HL-60/S4 treated with retinoic acid at 250 ng/mL for 4 days and 3 days (cell line): ENCODE measurements at regions not wholly inside any gene's neighbourhood (a gene's known extent, or its start where the extent isn't known, plus 50 kb on each side); places are given as distances from the start of the nearest gene placed in this dataset.
"Not testable (repeated sequence)": the region's sequence is repeated elsewhere in the genome, so short reads cannot be mapped to it uniquely, and the experiment has no call there.

Source experiments
- in situ Hi-C: fragments of 300-500 bp; cut with MboI; formaldehyde crosslinking; loops from 2 replicates; pipeline ENCODE4 v1.7.0; 2022; ENCODE audit warnings: low sequenced_read_pairs

DNA sequence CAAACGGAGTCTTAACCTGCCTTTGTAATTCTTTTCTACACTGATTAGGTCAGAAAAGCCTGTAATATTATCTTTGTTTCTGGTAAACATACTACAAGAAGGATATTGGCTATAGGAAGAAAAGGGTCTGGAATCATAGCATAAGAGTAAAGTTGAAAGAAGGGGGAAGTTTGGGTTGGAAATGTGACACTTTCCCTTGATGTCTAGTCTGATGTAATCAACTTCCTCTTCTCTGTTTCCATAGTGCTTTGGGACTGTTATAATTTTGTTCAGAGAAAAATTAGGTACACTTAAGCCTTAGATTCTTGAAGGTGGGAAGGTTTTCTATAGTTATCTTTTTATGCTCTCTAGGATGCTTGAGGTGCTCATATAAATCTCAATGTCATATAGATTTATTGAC lies 322.2 kb downstream of the AEBP2 start:
- in situ Hi-C loops, result no loop called here

DNA sequence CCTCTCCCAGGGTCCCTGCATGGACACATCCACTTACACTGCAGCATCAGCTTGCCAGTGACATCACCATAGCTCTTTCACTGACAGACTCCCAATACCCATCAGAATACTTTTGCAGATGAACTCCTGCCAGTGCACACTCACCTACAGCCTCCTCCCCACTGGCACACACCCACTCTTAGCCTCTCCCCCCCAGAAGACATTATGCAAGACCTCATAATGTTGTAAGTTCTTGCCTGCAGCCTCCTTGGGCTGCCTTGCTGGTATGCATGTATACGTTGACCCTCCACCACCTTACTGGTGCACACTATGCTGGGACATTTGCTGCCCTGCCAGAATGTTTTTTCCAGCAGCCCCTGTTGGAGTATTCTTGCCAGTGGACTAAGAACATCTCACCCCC lies 324.2 kb downstream of the AEBP2 start:
- in situ Hi-C loops, result no loop called here

DNA sequence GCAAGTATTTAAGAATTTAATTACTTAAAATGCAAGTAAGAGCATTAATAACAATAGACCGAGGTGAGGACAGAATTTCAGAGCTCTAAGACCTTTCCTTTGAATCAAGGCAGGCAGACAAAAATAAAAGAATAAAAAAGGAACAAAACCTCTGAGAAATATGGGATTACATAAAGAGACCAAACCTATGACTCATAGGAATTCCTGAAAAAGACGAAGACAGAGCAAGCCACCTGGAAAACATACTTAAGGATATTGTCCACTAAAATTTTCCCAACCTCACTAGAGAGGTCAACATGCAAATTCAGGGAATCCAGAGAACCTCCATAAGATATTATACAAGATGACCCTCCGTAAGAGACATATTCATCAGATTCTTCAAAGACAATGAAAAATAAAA lies 325.1 kb downstream of the AEBP2 start:
- in situ Hi-C loops, result no loop called here

DNA sequence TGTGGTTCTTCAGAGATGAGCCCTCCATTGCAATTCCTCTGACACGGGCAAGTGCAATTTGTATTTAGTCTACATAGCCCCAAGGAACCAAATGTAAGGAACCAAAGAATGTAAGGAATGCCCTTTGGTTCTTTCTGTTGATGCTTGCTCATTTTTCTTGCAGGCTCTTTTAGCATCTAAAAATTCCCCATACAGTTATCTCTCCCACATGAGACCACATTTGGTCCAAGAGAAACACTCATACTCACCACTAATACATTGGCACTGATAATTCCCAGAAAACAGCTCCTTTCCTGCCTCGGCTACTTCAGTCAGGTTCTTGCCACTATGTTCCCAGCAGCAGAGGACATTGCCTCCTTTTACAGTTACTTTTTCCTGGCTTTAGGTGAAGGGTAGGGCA lies 332.6 kb downstream of the AEBP2 start:
- in situ Hi-C loops, result no loop called here

DNA sequence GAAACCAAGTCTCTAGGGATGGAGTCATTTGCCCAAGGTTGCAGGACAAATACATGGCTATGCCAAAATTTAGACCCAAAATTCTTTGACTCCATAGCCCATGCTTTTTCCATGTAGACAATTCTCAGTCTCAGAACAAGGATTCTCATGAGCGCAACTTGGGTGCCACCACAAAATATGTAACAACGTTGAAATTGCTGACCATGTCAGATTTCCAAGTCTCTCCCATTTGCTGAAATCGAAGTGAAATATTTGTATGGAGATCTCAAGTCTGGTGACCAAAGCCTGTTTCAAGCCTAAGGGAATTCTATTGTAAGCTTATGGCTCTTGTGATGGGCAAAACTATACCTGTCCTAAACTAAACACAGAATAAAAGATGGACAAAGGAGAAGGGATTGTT lies 333.5 kb downstream of the AEBP2 start:
- in situ Hi-C loops, result no loop called here

DNA sequence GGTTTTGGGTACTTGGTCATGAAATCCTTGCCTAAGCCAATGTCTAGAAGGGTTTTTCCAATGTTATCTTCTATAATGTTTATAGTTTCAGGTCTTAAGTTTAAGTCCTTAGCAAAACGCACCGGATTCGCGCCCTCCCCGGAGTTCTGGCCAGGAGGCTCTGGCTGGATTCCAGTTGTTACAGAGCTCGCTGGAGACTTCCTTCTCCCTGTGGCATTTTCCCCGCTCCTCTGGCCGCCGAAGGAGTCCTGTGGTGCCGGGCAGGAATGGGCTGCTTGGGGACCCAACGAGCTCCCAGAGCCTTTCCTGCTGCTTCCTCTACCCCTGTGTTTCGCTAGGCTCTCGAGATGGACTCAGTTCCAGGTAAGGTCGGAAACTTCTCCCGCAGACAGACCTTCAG lies 335.9 kb downstream of the AEBP2 start:
- in situ Hi-C loops, result no loop called here

DNA sequence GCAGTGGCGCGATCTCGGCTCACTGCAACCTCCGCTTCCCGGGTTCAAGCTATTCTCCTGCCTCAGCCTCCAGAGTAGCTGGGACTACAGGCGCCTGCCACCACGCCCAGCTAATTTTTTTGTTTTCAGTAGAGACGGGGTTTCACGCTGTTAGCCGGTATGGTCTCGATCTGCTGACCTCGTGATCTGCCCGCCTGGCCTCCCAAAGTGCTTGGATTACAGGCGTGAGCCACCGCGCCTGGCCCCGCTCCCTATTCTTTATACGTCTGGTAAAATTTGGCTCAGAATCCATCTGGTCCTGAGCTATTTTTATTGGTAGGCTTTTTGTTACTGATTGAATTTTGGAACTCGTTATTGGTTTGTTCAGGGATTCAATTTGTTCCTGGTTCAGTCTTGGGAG lies 336.7 kb downstream of the AEBP2 start:
- in situ Hi-C loops, result not testable (repeated sequence)

DNA sequence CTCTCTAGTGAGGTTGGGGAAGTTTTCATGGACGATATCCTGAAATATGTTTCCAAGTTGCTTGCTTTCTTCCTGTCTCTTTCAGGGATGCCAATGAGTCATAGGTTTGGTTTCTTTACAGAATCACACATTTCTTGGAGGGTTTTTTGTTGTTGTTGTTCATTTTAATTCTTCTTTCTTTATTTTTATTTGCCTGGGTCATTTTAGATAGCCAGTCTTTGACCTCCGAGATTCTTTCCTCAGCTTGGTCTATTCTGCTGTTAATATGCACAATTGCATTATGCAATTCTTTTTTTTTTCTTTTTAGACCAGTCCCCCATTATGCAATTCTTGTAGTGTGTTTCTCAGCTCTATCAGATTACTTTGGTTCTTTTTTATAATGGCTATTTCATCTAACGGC lies 338.9 kb downstream of the AEBP2 start:
- in situ Hi-C loops, result no loop called here

DNA sequence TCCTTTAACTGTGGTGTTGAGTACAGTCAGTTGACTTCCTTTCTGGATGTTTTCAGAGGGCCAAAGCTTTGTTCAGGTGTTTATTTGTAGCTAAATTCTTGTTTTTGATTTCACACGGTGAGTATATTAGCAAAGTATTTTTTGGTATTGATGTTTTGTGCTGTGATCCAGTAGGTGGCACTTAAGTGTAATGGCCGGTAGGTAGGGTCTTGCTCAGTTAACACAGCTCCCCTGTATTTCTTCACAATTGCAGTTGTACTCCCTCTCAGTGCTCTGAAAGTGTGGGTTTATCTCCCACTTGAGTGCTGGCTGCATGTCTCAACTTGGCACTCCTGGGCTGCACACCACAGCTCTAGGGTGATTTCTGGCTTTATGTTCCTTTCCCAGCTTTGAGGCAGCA lies 339.5 kb downstream of the AEBP2 start:
- in situ Hi-C loops, result no loop called here

DNA sequence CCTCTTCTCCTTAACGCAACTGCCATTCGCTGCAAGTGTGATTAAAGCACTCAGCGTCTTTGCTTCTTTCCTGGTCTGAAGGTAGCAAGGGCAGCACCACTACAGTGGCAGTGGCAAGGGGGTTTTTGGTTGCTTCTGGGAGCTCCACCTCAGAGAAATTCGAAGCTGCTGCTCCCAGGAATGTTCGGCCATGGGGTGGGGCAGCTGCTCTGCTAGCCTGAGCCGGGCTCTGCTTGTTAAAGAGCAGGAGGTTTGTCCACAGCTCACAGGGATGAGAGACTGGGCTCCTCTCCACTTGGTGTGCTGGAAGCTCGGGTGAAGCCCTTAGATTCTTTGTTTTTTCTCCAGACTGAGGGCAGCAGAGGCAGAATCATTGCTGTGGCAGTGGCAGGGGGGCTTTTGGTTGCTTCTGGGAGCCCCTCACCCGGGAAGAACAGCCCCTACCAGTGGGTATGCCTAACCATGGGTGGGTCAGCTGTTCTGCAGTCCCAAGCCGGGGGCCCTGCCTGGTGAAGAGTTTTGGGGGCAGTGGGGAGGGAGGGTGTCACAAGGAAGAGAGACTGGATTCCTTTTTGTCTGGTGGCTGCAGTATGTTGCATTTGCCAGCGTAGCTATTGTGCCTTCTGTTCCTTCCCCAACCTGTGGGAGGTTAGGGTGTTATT lies 340.2 kb downstream of the AEBP2 start:
- in situ Hi-C loops, result no loop called here

DNA sequence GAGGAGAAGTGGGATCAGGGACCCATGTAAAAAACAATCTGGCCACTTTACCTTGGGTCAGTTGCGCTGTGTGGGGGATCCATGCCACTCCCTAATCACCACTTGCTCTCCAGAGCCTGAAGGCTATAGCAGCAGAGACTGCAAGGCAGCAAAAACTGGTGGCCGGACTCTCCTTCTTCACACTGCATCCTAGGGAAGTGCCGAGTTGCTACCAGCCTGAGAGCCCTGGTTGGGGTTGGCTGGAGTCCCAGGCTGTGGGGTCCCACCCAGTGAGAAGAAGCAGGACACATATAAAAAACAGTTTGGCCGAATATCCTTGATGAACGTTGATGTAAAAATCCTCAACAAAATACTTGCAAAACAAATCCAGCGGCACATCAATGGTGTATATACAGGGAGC lies 341.2 kb downstream of the AEBP2 start:
- in situ Hi-C loops, result no loop called here

DNA sequence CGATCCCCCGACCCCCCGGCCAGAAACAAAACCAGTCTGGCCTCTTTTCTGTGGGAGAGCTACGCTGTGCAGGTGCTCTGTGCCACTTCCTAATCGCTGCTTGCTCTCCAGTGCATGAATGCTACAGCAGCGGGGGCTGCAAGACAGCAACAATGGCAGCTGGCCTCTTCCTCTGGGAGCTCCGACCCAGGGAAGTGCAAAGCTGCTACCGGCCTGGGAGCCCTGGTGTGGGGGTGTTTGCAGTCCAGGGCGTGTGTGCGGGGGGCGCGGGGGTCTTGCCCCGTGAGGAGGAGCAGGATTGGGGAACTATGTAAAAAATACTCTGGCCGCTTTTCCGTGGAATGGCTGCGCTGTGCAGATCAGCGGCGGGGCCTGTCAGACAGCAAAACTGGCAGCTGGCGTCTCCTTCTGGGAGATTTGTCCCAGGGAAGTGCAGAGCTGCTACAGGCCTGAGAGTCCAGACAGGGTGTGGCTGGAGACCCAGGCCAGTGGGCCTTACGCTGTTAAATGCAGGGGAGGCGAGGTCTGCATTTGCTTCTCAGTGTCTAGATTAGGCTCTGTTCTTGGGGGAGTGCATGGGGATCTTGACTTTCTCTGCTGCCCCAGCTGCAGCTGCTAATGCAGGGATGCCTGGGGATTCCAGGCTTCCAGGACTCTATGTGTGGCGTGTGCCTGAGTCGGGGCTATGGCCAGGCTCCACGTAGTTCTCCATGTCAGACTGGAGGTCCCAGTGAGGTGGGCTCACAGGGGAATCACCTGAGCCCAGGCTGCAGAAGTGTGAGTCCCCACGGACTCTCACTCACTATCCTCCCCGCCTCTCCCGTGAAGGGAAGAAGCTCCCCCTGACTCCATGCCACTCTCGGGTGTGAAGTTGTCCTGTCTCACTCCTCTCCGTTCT lies 344.5 kb downstream of the AEBP2 start:
- in situ Hi-C loops, result no loop called here

DNA sequence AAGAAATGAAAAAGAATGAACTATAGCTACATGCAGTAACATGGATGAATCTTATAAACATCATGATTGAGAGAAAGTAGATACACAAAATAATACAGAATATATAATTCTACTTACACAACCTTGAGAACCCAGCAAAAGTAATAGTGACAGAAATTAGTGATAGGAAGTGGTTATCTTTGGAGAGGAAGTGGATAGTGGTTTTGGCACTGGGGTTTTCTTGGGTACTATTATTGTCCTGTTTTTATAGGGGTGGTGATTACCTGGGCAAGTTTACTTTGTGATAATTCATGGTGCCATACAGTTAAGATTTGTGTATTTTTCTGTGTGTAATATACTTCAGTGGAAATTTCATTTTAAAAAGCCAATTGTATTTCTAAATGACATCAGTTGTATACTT lies 352.7 kb downstream of the AEBP2 start:
- in situ Hi-C loops, result no loop called here

DNA sequence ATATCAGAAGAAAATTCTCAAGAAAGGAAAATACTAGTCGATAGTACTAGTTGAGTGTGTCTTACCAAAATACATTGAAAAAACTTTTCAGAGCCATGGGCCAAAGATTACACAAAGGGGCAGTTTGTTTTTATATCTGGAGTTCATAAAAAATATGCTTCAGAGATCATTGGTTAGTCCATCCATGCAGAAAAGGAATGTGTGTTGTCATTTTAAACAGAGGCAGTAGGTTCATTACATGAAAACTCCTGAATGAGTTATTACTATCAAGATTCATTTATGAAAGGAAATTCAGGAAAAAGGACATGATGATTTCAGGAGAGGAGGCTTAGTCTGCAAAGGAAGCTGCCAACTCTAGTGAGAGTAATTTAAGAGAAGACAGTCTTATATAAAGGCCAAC lies 354.8 kb downstream of the AEBP2 start:
- in situ Hi-C loops, result no loop called here

DNA sequence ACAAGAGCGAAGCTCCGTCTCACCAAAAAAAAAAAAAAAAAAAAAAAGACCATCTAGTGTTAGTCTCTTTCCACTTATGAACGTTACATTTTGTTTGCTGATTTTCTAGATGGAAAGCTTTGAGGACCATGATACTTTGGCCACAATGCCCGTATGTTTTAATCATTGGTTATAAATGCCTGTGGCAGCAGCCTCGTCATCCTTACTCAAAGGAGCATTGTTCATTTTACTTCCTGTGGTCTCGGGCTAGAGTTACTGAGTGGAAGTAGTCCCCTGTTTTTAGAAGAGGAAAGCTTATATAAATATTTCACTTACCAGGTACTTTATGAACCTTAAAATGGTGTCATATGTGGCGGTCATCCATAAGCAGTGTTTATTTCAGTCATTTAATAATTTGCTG lies 359.9 kb downstream of the AEBP2 start:
- in situ Hi-C loops, result no loop called here

DNA sequence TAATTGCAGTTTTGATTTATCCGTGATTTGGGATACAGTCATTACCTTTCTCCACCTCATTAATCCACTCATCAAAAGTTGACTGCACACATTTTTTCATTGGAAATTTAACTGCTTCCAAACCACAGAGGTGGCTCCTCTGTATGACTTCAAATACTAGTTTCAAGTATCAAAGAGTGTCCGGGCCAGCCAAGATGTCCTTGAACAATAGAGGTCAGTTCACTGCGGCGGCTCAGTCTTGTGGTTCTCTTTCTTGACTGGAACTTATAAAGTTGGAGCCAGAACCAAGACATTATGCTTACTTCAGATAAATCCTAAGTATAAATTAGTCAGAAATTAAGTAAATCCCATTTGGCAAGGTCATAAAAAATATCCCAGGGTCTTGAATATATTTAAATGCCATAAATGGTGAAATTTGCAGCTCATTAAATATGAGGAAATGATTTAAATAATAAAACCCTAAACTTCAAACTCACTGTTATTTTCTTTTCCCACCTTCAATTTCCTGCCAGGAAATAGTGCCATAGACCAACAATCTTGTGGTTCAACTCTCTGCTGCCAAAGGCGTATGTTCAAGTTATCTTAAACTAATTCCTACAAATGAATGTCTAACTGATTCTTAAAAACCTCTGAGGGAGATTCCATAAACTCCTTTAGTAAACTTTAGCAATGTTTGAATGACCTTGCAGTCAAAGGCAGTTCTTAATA lies 360.8 kb downstream of the AEBP2 start:
- in situ Hi-C loops, result no loop called here

DNA sequence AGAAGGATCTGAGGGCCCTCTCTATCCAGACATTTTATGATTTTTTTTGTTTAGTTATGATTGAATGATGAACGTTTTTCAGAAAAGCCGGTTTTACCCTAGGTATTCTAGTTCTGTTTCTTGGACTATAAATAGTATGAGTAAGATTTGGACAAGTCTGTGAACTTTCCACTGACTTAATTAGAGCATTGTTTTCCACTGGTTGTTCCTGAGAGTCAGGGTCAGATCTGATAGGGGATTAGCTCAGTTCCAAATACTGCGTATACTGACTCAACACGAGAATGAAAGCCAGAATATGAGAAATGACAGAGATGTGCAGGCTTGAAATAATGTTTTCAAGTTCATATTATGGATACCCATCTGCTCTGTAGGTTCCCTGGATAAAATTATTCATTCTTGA lies 361.6 kb downstream of the AEBP2 start:
- in situ Hi-C loops, result no loop called here

DNA sequence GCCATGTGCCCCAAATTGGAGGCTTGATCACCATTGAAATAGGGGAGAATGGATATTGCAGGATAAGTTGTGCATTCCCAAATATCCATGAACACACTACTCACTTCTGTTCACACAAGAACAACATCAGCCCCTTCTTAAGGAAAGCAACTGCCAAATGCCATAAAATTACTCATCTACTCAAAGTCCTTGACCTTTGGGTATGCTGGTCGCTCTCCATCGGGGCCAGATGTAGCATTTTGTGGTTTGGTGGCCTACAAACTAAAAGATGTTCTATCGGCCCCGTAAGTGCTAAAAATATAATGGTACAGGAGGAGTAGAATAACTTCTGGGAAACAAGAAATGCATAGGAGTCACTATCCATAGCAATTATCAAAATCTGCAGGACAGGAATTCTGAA lies 362.6 kb downstream of the AEBP2 start:
- in situ Hi-C loops, result no loop called here

DNA sequence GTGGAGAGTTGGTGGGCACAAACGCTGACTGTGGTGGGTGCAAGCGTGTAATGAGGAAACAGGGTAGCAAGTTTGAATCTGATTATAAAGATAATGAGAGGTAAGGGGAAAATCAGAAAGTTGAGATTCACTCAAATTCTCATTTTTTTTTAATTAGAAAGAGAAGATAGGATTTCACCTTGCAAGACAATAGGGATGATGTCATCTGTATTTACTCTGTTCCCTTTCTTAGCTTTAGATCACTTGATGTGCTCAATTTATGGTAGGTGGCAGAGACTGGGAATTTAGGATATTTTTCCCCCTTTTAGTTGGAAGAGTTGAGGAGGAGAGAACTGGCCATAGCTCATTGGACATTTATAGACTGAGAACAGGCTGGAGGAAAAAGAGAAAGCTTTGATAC lies 363.6 kb downstream of the AEBP2 start:
- in situ Hi-C loops, result no loop called here

DNA sequence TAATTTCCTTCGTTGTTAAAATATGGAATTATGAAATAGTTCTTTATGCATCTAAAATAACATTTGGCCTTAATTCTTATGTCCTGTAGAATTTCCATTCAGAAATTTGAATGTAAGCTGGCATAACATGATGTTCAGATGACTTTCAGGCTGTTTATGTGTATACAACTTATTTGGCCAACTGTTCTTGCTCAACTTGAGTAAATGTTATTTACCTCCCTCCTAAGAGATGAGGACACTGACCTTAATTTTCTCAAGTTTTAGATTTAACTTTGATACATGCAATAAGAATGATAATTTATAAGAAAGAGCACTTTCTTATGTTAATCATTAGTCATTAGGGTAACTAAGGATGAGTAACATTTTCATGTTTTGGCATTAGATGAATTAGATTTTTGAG lies 365.4 kb downstream of the AEBP2 start:
- in situ Hi-C loops, result no loop called here

DNA sequence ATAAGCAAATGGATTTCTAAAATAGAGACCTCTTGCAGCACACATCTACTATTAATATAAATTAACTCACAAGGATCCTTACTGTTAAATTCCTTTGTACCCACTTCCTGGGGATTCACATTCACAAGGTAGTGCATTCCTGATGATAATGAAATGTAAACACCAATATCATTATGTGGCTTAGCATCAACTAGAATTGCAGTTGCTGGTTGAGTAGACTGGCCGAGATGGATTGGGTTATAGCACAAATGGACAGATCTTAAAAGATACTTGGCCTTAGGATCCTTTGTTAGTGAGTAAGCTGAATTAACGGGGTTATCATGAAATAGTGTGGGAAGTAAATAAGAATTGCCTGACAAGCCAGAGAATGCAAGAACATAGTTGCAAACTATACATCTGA lies 369.1 kb downstream of the AEBP2 start:
- in situ Hi-C loops, result no loop called here

DNA sequence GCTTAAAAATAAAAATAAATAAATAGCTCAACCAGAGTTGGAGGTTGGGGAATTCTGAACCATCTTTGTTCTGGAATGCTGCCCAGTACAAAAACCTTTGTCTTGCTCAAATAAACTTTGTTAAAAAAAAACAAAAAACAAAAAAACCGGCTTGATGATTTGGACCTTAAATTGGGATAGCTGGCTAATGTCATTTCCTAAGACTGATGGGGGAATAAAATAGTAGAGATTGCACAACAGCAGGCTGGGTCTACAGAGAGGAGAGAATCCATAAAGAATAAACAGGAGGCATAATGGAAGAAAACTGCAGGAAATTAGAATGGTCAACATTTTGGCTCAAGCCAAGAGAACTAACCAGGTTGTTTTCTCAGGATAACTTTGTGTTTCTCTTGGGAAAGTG lies 370.9 kb downstream of the AEBP2 start:
- in situ Hi-C loops, result no loop called here
